ENCODE measurements at regions not wholly inside any gene's neighbourhood (a gene's known extent, or its start where the extent isn't known, plus 50 kb on each side); places are given as distances from the start of the nearest gene placed in this dataset.

DNA sequence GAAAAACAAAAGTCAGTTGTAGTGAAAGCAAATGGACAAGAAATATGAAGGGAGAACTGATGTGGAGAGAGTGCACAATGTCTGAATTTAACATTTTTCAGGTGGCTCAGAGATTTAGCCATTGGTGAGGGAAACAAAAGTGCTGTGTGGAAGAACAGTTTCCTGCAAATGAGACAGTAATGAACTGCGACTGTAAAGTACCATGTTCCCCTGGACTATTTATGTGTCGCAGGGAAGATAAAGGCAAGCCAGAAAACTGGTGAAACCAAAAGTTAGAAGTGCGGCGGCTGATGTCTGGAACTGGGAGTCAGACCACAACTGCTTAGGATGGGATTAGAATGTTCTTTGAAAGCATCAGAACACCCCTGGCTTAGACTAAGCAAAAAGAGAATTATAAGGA is 905.1 kb upstream of the MAN1A1 start:
- ChIA-PET POLR2A (ENCODE audit: partially characterized antibody) (no interaction called here), CTCF (ENCODE audit: partially characterized antibody) (no interaction called here)
- no peak overlapping the region for H2BK12ac ChIP-seq (ENCODE audit: low read depth, low read length)
- H4K20me1 ChIP-seq (replicated peaks in 1 of 2; ENCODE audit: control insufficient read depth in 1 of 2, insufficient read depth in 2 of 2, low read length in 2 of 2) = no peaks in the 10 kb centered on the region
- no peak overlapping the region for H3K14ac ChIP-seq (ENCODE audit: insufficient read length)
- no peak overlapping the region for H4K91ac ChIP-seq (replicated peaks; ENCODE audit: insufficient read length, low read length)
- H3K23ac ChIP-seq (ENCODE audit: insufficient read length) = no peak overlapping the region
- H3K4me1 ChIP-seq (replicated peaks in 1 of 4; ENCODE audit: control insufficient read depth in 3 of 4, insufficient read depth in 4 of 4, low read length in 3 of 4) = no peaks in the 10 kb centered on the region
- no peak overlapping the region for H3K27ac ChIP-seq (ENCODE audit: low read depth, low read length)
- no peak overlapping the region for H3K4me3 ChIP-seq (ENCODE audit: extremely low read depth in 1 of 4, insufficient read depth in 2 of 4, low read depth in 3 of 4, low read length in 4 of 4)
- no peak overlapping the region for H2BK15ac ChIP-seq (ENCODE audit: low read length)
- no peak overlapping the region for H3K18ac ChIP-seq (ENCODE audit: extremely low read depth, low read length)
- H4K5ac ChIP-seq (ENCODE audit: insufficient read length, low read depth, low read length) = no peak overlapping the region
- no peak overlapping the region for H2BK120ac ChIP-seq (replicated peaks; ENCODE audit: low read depth, low read length)
- DNase-seq (ENCODE audit: low read depth in 1 of 2, low spot score in 2 of 2) = no peak
- no peak overlapping the region for H2BK5ac ChIP-seq (ENCODE audit: low read depth, low read length)
- H3K23me2 ChIP-seq (ENCODE audit: low read depth, low read length) = no peaks in the 10 kb centered on the region
- no peak overlapping the region for H2BK20ac ChIP-seq (ENCODE audit: low read length)
- no peak overlapping the region for H3K4ac ChIP-seq (replicated peaks; ENCODE audit: insufficient read length, low read depth, low read length)
- 95% methylated on average over 4 of the region's 4 CpGs; no CpG with 5 or more reads in 1 of the 2 experiments for WGBS, 2 experiments (ENCODE audit: extremely low coverage in 1 of 2, insufficient coverage in 1 of 2, insufficient read length in 1 of 2, insufficient replicate concordance in 2 of 2, low coverage in 1 of 2, low lambda C conversion rate in 2 of 2, missing lambda C conversion rate in 1 of 2)
- no peaks in the 10 kb centered on the region for H3K79me1 ChIP-seq (ENCODE audit: low read depth, low read length)
- no peak overlapping the region for H3K9ac ChIP-seq (replicated peaks in 1 of 4; ENCODE audit: extremely low read depth in 1 of 4, low read depth in 3 of 4, low read length in 3 of 4)
- H3K36me3 ChIP-seq (ENCODE audit: control insufficient read depth in 2 of 4, insufficient read depth in 4 of 4, low read length in 3 of 4) = no peaks in the 10 kb centered on the region
- H3K56ac ChIP-seq (replicated peaks; ENCODE audit: insufficient read length, low read depth, low read length) = no peak overlapping the region
- FAIRE-seq = no peak
- H4K8ac ChIP-seq (ENCODE audit: extremely low read depth, insufficient read depth, low read length) = no peak overlapping the region
- H3K79me2 ChIP-seq (ENCODE audit: control insufficient read depth in 1 of 2, insufficient read depth in 2 of 2, low read length in 2 of 2) = no peaks in the 10 kb centered on the region
- no peak overlapping the region for H2AK5ac ChIP-seq (ENCODE audit: low read depth, low read length)
- no peak overlapping the region for H3K4me2 ChIP-seq (ENCODE audit: insufficient read depth in 1 of 2, low read depth in 2 of 2, low read length in 2 of 2)
- no peaks in the 10 kb centered on the region for H3K9me3 ChIP-seq (ENCODE audit: insufficient read depth in 2 of 2, low read depth in 1 of 2, low read length in 1 of 2)
- no peaks in the 10 kb centered on the region for H3K27me3 ChIP-seq (replicated peaks in 1 of 4; ENCODE audit: control insufficient read depth in 3 of 4, extremely low read depth in 1 of 4, insufficient read depth in 3 of 4, low read length in 3 of 4)
- H2AFZ ChIP-seq (ENCODE audit: low read length) = no peak overlapping the region
- TF ChIP-seq BRCA1 (IDR thresholded peaks at IDR 0.05; ENCODE audit: low read depth, low read length) = no peak
- TF ChIP-seq, protein P1, sequence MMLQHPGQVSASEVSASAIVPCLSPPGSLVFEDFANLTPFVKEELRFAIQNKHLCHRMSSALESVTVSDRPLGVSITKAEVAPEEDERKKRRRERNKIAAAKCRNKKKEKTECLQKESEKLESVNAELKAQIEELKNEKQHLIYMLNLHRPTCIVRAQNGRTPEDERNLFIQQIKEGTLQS (IDR thresholded peaks at IDR 0.05; ENCODE audit: insufficient read depth, low read depth, low read length) = no peak
- no peak for TF ChIP-seq KDM1A (IDR thresholded peaks at IDR 0.05; ENCODE audit: borderline replicate concordance, low read length)
- no peak for TF ChIP-seq EP300 (IDR thresholded peaks at IDR 0.05; ENCODE audit: borderline replicate concordance in 1 of 2, low read depth in 2 of 2, low read length in 2 of 2)
- no peak for TF ChIP-seq PHF8 (conservative IDR thresholded peaks at IDR 0.05; ENCODE audit: low read depth, low read length)
- no peak for TF ChIP-seq CEBPB (IDR thresholded peaks at IDR 0.05; ENCODE audit: low read depth, low read length)
- TF ChIP-seq, protein P2, sequence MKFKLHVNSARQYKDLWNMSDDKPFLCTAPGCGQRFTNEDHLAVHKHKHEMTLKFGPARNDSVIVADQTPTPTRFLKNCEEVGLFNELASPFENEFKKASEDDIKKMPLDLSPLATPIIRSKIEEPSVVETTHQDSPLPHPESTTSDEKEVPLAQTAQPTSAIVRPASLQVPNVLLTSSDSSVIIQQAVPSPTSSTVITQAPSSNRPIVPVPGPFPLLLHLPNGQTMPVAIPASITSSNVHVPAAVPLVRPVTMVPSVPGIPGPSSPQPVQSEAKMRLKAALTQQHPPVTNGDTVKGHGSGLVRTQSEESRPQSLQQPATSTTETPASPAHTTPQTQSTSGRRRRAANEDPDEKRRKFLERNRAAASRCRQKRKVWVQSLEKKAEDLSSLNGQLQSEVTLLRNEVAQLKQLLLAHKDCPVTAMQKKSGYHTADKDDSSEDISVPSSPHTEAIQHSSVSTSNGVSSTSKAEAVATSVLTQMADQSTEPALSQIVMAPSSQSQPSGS (IDR thresholded peaks at IDR 0.05; ENCODE audit: low read length) = no peak
